Activated T-helper 2 cell treated with anti-CD3 and anti-CD28 coated beads, Interferon-gamma antibody, Interleukin-2, Interleukin-4, amounts not matched to agents 10 μg/mL and 5 μg/mL and 100 μg/mL, durations not matched to agents 14 hours and 24 hours and 36 hours (primary cell): ENCODE measurements at regions not wholly inside any gene's neighbourhood (a gene's known extent, or its start where the extent isn't known, plus 50 kb on each side); places are given as distances from the start of the nearest gene placed in this dataset.
"Not testable (repeated sequence)": the region's sequence is repeated elsewhere in the genome, so short reads cannot be mapped to it uniquely, and the experiment has no call there.

Experiments used
- DNase-seq: peaks from one replicate; pipeline ENCODE4 v3.0.0; 2021; ENCODE audit warnings: low spot score
- H3K27ac Mint-ChIP-seq: one replicate; pipeline ENCODE4 v1.8.0; 2021; ENCODE audit warnings: mixed read lengths
- H3K27me3 Mint-ChIP-seq: one replicate; pipeline ENCODE4 v1.8.0; 2021; ENCODE audit warnings: low read depth, mixed read lengths
- H3K36me3 Mint-ChIP-seq: one replicate; pipeline ENCODE4 v1.8.0; 2021; ENCODE audit warnings: low read depth, mixed read lengths
- H3K4me1 Mint-ChIP-seq: one replicate; pipeline ENCODE4 v1.8.0; 2021; ENCODE audit warnings: low read depth, mixed read lengths
- H3K4me3 Mint-ChIP-seq: one replicate; pipeline ENCODE4 v1.8.0; 2021; ENCODE audit warnings: low read depth, mild to moderate bottlenecking, moderate library complexity, mixed read lengths
- H3K9me3 Mint-ChIP-seq: one replicate; pipeline ENCODE4 v1.8.0; 2021; ENCODE audit warnings: mixed read lengths
- intact Hi-C: fragments of 100-400 bp; cut with micrococcal nuclease; formaldehyde crosslinking; loops from one replicate; pipeline ENCODE4 v1.15.1; 2023

DNA sequence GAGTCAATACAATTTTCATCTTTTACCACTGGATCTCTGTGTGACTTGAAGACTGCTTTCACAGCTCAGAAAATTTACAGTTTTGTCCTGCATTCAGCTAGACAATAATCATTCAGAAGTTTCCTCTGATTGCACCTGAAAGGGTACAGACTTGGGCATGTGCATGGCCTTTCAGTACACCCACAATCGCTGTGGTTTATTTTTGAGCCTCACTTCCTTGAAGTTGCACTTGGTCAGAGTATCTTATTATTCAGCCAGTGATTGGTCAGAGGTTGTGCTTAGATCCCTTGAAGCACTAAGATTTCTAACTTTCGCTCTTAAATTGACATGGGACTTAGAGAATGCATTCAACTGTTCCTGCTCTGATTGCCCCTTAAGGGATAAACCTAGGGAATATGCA, 508.2 kb downstream of the FAM181B start:
- Mint-ChIP-seq H3K4me3 (no peak overlapping the region), H3K36me3 (no peaks in the 10 kb centered on the region), H3K4me1 (no peaks in the 10 kb centered on the region), H3K27me3 (no peaks in the 10 kb centered on the region), H3K9me3 (no peaks in the 10 kb centered on the region), H3K27ac (no peak overlapping the region)
- intact Hi-C loops: no loop called here
- no peak for DNase-seq

DNA sequence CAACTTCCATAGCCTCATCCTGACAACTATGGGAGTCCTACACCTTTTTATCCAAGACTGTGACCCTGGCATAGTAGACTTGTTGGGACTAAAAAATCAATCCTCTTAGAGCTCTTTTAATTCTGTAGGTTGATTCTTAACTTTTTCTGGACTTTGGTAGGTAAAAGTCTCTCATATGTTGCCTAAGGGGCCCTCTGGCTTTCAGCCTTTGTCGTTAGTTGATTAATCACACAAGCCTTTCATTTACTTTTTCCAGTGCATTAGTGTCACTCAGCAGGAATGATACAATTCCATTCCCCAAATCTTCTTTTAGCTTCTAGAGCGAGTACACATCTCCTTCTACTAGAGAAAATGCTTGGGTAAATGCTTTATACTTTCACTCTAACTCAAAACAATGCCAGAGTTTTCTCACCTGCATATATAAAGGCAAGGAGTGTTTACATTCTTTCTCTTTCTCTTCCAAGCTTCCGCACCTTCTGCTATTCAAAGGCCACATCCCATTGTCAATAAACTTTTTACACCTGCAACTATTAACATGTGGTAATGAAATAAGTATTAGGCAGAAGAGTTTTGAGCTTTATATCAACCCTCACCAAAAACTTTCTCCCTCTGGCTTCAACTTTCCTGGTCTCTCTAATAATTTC, 516.6 kb downstream of the FAM181B start:
- no peaks in the 10 kb centered on the region for H3K27me3 Mint-ChIP-seq
- H3K9me3 Mint-ChIP-seq: no peaks in the 10 kb centered on the region
- no peaks in the 10 kb centered on the region for H3K36me3 Mint-ChIP-seq
- H3K4me1 Mint-ChIP-seq: no peaks in the 10 kb centered on the region
- H3K27ac Mint-ChIP-seq: no peak overlapping the region
- no peak overlapping the region for H3K4me3 Mint-ChIP-seq
- intact Hi-C loops: no loop called here
- no peak for DNase-seq

DNA sequence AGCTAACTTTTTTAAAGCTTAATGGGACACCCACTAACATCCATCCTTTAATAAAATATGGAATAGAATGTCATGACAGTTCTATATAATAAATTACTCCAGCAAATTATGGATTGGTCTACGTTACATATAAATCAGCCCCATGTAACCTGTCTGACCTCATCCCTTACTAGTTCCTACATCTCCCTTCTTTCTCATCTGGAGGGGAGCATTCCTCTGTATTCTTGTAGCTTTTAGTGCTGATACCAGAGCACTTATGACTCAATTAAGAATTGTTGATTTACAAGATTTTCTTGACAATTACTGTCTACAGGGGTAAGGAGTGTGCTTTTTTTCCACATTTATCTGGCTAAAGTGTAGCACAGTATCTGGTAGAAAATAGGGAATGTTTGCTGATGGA, 523.7 kb downstream of the FAM181B start:
- H3K9me3 Mint-ChIP-seq: no peaks in the 10 kb centered on the region
- DNase-seq: no peak
- no peaks in the 10 kb centered on the region for H3K36me3 Mint-ChIP-seq
- H3K27me3 Mint-ChIP-seq: no peaks in the 10 kb centered on the region
- intact Hi-C loops: no loop called here
- no peaks in the 10 kb centered on the region for H3K4me1 Mint-ChIP-seq
- no peak overlapping the region for H3K4me3 Mint-ChIP-seq
- H3K27ac Mint-ChIP-seq: no peak overlapping the region

DNA sequence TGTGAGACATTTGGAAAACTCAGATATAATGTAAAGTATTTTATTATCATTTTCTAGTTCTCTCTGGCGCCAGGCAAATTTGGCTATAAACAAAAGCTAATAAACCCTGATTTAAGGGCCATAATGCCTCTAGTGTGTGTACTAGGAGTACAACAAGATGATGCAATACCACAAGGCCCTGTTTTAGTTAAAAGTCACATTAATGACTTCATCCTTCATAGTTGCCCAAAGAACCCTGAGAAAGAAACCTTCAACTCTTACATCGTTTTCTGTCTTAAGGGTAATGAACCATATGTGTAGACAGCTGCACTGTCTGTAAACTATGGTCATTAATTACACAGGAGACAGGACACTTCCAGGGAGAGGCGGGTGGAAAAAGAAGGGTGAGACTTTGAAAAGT, 538.4 kb downstream of the FAM181B start:
- H3K27me3 Mint-ChIP-seq: no peaks in the 10 kb centered on the region
- no peaks in the 10 kb centered on the region for H3K4me1 Mint-ChIP-seq
- H3K4me3 Mint-ChIP-seq: no peak overlapping the region
- no peaks in the 10 kb centered on the region for H3K36me3 Mint-ChIP-seq
- no peak for DNase-seq
- intact Hi-C loops: no loop called here
- H3K27ac Mint-ChIP-seq: no peak overlapping the region
- H3K9me3 Mint-ChIP-seq: no peaks in the 10 kb centered on the region

DNA sequence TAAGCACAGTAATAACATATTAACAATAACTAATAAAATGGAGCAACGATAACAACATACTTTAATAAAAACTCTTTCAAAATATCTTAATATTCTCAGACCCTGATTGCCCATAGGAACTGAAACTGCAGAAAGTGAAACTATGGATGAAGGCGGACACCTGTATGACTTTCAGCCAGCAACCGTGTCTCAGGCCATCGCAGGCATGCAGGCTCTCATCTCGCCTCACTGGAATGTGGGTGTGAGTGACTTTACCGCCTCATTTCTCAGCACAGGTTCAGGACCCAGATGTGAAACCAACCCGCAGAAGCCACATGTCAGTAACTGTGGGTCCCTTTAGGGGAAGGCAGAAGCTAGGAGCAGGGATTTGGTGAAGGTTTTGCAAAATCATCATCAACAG, 539.1 kb downstream of the FAM181B start:
- H3K4me1 Mint-ChIP-seq: no peaks in the 10 kb centered on the region
- H3K27ac Mint-ChIP-seq: no peak overlapping the region
- H3K36me3 Mint-ChIP-seq: no peaks in the 10 kb centered on the region
- H3K4me3 Mint-ChIP-seq: no peak overlapping the region
- intact Hi-C loops: no loop called here
- DNase-seq: no peak
- no peaks in the 10 kb centered on the region for H3K9me3 Mint-ChIP-seq
- no peaks in the 10 kb centered on the region for H3K27me3 Mint-ChIP-seq

DNA sequence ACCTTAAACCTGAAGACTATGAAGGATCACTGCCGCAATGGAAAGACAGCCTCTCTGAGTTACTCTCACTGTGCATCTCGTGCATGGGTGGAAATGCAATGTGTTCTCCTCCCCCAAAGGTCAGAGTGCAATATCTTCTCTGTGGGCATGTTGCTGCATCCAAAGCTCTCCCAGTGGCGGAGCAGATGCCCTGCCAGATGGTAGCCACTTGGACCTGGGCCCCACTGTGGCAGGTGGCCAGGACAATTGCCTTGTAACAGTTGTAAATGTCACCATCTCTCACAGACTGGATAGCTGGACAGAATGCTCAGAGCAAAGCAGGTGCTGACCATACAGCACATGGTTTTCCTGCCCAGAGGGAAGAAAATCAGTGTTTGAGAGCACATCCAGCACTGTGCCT, 542.0 kb downstream of the FAM181B start:
- DNase-seq: no peak
- Mint-ChIP-seq H3K4me3 (no peak overlapping the region), H3K36me3 (no peaks in the 10 kb centered on the region), H3K27ac (no peak overlapping the region), H3K27me3 (no peaks in the 10 kb centered on the region), H3K4me1 (no peaks in the 10 kb centered on the region), H3K9me3 (no peaks in the 10 kb centered on the region)
- intact Hi-C loops: no loop called here

DNA sequence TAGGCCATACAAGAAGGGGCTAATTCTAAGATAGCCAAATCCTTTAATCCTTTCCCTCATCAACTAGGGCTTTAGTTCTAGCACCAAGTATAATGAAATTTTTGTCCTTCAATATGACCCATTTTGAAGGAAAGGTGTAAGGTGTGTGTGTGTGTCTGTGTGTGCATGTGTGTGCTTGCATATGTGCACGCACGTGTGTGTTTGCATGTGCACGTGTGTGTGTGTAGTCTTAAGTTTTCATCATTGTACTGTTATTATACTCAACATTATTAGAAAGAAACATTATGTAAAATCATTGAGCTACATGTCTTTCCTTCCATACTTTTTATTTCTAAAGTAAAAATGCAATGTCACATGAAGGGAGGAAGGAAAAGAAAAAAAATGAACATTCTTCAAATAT, 547.7 kb downstream of the FAM181B start:
- Mint-ChIP-seq H3K4me1 (no peaks in the 10 kb centered on the region), H3K4me3 (no peak overlapping the region), H3K36me3 (no peaks in the 10 kb centered on the region), H3K27ac (no peak overlapping the region), H3K27me3 (no peaks in the 10 kb centered on the region), H3K9me3 (no peaks in the 10 kb centered on the region)
- DNase-seq: no peak
- intact Hi-C loops: no loop called here

DNA sequence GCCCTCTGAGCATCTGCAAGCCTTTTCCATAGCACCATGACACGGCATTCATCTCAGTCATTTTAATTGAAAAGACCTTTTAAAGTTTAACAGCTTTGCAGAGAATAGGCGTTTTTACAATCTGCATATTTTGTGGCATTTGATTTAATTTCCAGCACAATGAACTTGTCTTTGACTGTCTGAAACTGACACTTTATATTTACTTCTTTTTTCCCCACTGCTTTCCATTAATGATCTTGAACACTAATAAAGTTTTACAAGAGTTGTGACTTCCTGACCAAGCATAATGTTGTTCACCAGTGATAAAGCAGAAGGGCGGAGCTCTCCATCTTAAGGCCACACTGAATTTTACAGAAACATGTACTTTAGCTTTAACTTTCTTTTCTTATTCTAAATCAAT, 548.7 kb downstream of the FAM181B start:
- no peaks in the 10 kb centered on the region for H3K27me3 Mint-ChIP-seq
- intact Hi-C loops: no loop called here

DNA sequence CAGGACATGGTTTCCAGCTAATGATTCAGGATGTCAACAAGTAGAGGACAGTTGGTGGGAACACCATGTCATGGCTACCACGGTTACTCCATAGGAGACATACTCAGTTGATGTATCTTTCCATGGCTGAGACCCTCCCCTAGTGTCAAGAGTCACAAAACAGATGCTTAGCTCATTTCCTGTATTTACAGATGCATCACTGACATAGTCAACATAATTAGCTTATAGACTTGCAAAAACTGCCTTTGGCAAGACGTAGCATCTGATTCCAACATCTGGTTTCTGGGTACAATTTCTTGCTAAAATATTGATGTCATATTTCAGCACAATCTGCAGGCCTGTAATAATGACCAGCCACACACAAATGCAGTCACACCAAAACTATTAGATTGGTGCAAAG, 550.3 kb downstream of the FAM181B start:
- Mint-ChIP-seq H3K36me3 (no peaks in the 10 kb centered on the region), H3K27me3 (no peaks in the 10 kb centered on the region), H3K9me3 (no peaks in the 10 kb centered on the region), H3K27ac (no peak overlapping the region), H3K4me3 (no peak overlapping the region), H3K4me1 (no peaks in the 10 kb centered on the region)
- no peak for DNase-seq
- intact Hi-C loops: no loop called here

More for the DNA sequence above, 548.7 kb downstream of the FAM181B start:
- Mint-ChIP-seq H3K9me3 (no peaks in the 10 kb centered on the region), H3K4me3 (no peak overlapping the region), H3K27ac (no peak overlapping the region), H3K36me3 (no peaks in the 10 kb centered on the region), H3K4me1 (no peaks in the 10 kb centered on the region)
- no peak for DNase-seq

DNA sequence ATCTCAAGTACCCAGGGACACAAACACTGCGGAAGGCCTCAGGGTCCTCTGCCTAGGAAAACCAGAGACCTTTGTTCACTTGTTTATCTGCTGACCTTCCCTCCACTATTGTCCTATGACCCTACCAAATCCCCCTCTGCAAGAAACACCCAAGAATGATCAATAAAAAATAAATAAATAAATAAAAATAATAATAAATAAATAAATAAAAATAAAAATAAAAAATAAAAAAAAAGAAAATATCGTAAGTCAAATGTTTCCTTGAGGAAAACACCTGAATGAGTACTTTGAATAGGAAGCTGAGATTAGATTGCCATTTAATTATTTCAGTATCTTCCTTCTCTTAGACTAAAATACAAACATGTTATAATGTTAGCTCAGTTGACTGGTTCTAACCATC, 551.0 kb downstream of the FAM181B start:
- H3K4me3 Mint-ChIP-seq, DNase-seq, intact Hi-C loops, H3K9me3 Mint-ChIP-seq, H3K4me1 Mint-ChIP-seq, H3K36me3 Mint-ChIP-seq, H3K27me3 Mint-ChIP-seq, H3K27ac Mint-ChIP-seq: not testable (repeated sequence)

DNA sequence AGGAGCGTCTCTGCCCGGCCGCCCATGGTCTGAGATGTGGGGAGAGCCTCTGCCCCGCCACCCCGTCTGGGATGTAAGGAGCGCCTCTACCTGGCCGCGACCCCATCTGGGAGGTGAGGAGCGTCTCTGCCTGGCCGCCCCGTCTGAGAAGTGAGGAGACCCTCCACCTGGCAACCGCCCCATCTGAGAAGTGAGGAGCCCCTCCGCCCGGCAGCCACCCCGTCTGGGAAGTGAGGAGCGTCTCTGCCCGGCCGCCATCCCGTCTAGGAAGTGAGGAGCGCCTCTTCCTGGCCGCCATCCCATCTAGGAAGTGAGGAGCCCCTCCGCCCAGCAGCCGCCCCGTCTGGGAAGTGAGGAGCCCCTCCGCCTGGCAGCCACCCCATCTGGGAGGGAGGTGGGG, 551.9 kb downstream of the FAM181B start:
- intact Hi-C loops, H3K36me3 Mint-ChIP-seq, H3K27me3 Mint-ChIP-seq, H3K4me3 Mint-ChIP-seq, H3K9me3 Mint-ChIP-seq, H3K27ac Mint-ChIP-seq, DNase-seq, H3K4me1 Mint-ChIP-seq: not testable (repeated sequence)

DNA sequence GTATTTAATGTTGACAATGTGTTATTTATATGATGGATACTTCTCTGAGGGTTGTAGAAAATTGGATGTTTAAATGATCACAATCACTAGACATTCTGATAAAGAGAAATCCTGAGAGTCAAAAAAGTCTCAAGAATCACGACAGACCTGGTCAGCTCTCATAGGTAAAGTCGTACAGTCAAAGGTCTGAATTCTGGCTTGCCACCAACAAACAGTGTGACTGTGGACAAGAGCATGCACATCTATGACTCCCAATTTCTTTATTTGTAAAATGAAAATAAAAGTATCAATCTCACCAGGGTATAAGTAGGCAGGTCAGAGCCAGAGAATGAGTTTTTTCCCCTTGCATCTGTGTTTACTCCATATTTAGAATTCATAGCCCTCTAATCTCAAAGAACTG, 556.7 kb downstream of the FAM181B start:
- H3K27ac Mint-ChIP-seq: no peak overlapping the region
- intact Hi-C loops: no loop called here
- H3K36me3 Mint-ChIP-seq: no peaks in the 10 kb centered on the region
- no peaks in the 10 kb centered on the region for H3K27me3 Mint-ChIP-seq
- no peak overlapping the region for H3K4me3 Mint-ChIP-seq
- H3K9me3 Mint-ChIP-seq: no peaks in the 10 kb centered on the region
- no peaks in the 10 kb centered on the region for H3K4me1 Mint-ChIP-seq
- DNase-seq: no peak

DNA sequence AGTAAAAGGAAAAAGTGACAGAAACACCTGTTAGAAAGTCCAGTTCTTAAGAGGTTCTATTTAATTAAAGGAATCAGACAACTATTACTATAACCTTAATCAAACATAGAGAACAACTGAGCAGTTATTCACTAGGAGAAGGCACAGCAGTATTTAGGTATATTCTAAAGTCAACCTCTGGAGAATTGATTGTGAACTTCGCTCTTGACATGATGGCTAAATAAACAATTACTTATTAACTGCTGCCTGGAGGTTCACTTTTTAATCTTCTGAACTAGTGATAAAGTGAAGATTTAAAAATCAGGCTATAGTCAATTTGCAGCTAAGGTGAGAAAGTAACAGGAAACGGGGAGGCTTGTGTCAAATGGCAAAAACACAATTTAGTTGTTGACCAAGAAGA, 557.3 kb downstream of the FAM181B start:
- Mint-ChIP-seq H3K4me1 (no peaks in the 10 kb centered on the region), H3K9me3 (no peaks in the 10 kb centered on the region), H3K36me3 (no peaks in the 10 kb centered on the region), H3K27ac (no peak overlapping the region), H3K27me3 (no peaks in the 10 kb centered on the region), H3K4me3 (no peak overlapping the region)
- DNase-seq: no peak
- intact Hi-C loops: no loop called here

DNA sequence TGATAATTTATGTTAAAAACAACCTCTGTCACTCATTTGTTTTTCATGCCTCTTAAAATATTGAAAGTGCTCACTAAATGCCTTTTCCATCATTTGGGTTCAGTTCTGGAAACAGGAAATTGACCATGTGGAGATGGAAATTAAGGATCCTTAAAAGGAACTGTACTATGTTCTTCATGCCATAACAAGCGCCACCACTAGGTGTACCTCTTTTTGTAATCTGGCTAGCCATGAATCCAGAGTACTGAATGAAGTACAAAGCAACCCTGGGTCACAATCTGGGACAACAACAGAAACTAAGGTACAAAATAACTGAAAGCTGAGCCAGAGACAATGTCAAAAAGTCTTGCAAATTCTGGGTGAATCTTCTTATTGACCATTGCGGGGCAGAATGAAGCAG, 559.1 kb downstream of the FAM181B start:
- no peak overlapping the region for H3K4me3 Mint-ChIP-seq

More for the DNA sequence above, 559.1 kb downstream of the FAM181B start:
- no peaks in the 10 kb centered on the region for H3K27me3 Mint-ChIP-seq
- no peaks in the 10 kb centered on the region for H3K9me3 Mint-ChIP-seq
- H3K4me1 Mint-ChIP-seq: no peaks in the 10 kb centered on the region
- DNase-seq: no peak
- intact Hi-C loops: no loop called here
- no peak overlapping the region for H3K27ac Mint-ChIP-seq
- H3K36me3 Mint-ChIP-seq: no peaks in the 10 kb centered on the region
